Activated naive CD8-positive, alpha-beta T cell treated with anti-CD3 and anti-CD28 coated beads for 36 hours (primary cell): ENCODE measurements at regions not wholly inside any gene's neighbourhood (a gene's known extent, or its start where the extent isn't known, plus 50 kb on each side); places are given as distances from the start of the nearest gene placed in this dataset.
"Not testable (repeated sequence)": the region's sequence is repeated elsewhere in the genome, so short reads cannot be mapped to it uniquely, and the experiment has no call there.

Experiments
- DNase-seq: peaks from one replicate; pipeline ENCODE4 v3.0.0; 2021
- H3K27ac Mint-ChIP-seq: one replicate; pipeline ENCODE4 v1.8.0; 2022; ENCODE audit warnings: mild to moderate bottlenecking, moderate library complexity, mixed read lengths
- H3K27me3 Mint-ChIP-seq: one replicate; pipeline ENCODE4 v1.8.0; 2022; ENCODE audit warnings: mild to moderate bottlenecking, mixed read lengths
- H3K36me3 Mint-ChIP-seq: one replicate; pipeline ENCODE4 v1.8.0; 2021; ENCODE audit warnings: mild to moderate bottlenecking, mixed read lengths
- H3K4me1 Mint-ChIP-seq: one replicate; pipeline ENCODE4 v1.8.0; 2021; ENCODE audit warnings: mixed read lengths
- H3K4me3 Mint-ChIP-seq: one replicate; pipeline ENCODE4 v1.8.0; 2022; ENCODE audit warnings: mild to moderate bottlenecking, moderate library complexity, mixed read lengths
- H3K9me3 Mint-ChIP-seq: one replicate; pipeline ENCODE4 v1.8.0; 2022; ENCODE audit warnings: mixed read lengths

GRCh38 chr5:21391506-21391905 lies 1403.5 kb upstream of the CDH18 start:
- no peaks in the 10 kb centered on the region for H3K36me3 Mint-ChIP-seq
- DNase-seq: no peak
- H3K4me1 Mint-ChIP-seq: no peaks in the 10 kb centered on the region
- H3K4me3 Mint-ChIP-seq: no peak overlapping the region
- no peaks in the 10 kb centered on the region for H3K27me3 Mint-ChIP-seq
- H3K9me3 Mint-ChIP-seq: no peaks in the 10 kb centered on the region
- H3K27ac Mint-ChIP-seq: no peak overlapping the region

GRCh38 chr5:21360754-21361153 lies 1372.8 kb upstream of the CDH18 start:
- not testable (repeated sequence) for H3K27ac Mint-ChIP-seq

DNA sequence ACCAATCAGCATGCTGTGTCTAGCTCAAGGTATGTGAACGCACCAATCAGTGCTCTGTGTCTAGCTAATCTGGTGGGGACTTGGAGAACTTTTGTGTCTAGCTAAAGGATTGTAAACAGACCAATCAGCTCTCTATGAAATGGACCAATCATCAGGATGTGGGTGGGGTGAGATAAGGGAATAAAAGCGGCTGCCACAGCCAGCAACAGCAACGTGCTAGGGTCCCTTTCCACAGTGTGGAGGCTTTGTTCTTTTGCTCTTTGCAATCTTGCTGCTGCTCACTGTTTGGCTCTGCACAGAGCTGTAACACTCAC lies 1353.9 kb upstream of the CDH18 start:
- H3K4me3 Mint-ChIP-seq: peak overlapping the region; percentile 60
- not testable (repeated sequence) for H3K36me3 Mint-ChIP-seq, H3K9me3 Mint-ChIP-seq, H3K27me3 Mint-ChIP-seq, H3K27ac Mint-ChIP-seq, H3K4me1 Mint-ChIP-seq
- peak; percentile 2 for DNase-seq

More at GRCh38 chr5:21360754-21361153, 1372.8 kb upstream of the CDH18 start:
- H3K4me1 Mint-ChIP-seq, DNase-seq, H3K9me3 Mint-ChIP-seq, H3K4me3 Mint-ChIP-seq, H3K36me3 Mint-ChIP-seq, H3K27me3 Mint-ChIP-seq: not testable (repeated sequence)

DNA sequence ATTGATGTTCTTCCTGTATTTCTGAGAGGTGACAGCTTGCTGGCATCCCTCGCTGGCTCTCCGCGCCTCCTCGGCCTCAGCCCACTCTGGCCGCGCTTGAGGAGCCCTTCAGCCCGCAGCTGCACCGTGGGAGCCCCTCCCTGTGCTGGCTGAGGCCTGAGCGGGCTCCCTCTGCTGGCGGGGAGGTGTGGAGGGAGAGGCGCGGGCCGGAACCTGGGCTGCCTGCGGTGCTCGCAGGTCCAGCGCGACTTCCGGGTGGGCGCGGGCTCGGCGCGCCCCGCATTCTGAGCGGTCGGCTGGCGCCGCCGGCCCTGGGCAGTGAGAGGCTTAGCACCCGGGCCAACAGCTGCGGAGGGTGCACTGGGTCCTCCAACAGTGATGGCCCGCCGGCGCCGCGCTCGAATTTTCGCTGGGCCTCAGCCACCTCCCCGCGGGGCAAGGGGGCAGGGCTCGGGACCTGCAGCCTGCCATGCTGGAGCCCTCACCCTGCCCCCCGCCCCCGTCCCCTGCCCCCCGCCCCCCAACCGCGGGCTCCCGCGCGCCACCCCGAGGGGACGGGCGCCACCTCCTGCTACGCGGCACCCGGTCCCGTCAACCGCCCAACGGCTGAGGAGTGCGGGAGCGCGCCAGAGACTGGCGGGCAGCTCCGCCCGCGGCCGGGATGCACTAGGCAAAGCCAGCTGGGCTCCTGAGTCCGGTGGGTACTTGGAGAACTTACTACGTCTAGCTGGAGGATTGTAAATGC lies 1353.4 kb upstream of the CDH18 start:
- not testable (repeated sequence) for H3K27me3 Mint-ChIP-seq, H3K9me3 Mint-ChIP-seq, H3K27ac Mint-ChIP-seq, H3K4me1 Mint-ChIP-seq, H3K36me3 Mint-ChIP-seq
- peak; percentile 2 for DNase-seq
- peak overlapping the region; percentile 60 for H3K4me3 Mint-ChIP-seq

DNA sequence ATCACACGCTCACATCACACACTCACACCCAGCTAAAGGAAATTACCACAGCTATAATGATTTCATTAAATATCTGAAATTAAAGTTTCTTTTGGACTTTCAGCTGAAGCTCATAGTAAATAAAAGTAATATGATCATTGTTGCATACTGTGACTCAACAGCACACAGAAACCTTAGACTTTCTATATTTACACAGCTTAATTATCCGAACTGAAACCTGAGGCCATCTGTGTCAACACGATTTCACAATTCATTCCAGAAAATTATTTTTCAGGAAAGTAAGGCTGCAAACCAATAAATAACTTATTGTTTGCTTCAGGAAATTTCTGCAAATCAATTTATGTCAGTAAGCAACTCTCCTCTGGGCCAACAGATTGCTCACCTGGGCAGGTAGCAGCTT lies 1352.2 kb upstream of the CDH18 start:
- H3K9me3 Mint-ChIP-seq, DNase-seq, H3K4me3 Mint-ChIP-seq, H3K27ac Mint-ChIP-seq, H3K27me3 Mint-ChIP-seq, H3K36me3 Mint-ChIP-seq, H3K4me1 Mint-ChIP-seq: not testable (repeated sequence)

GRCh38 chr5:21336478-21336877 lies 1348.5 kb upstream of the CDH18 start:
- H3K27ac Mint-ChIP-seq, H3K27me3 Mint-ChIP-seq, DNase-seq, H3K36me3 Mint-ChIP-seq, H3K4me3 Mint-ChIP-seq, H3K9me3 Mint-ChIP-seq, H3K4me1 Mint-ChIP-seq: not testable (repeated sequence)

GRCh38 chr5:21315376-21315775 lies 1327.4 kb upstream of the CDH18 start:
- H3K27me3 Mint-ChIP-seq, H3K36me3 Mint-ChIP-seq, H3K4me3 Mint-ChIP-seq, H3K27ac Mint-ChIP-seq, DNase-seq, H3K4me1 Mint-ChIP-seq, H3K9me3 Mint-ChIP-seq: not testable (repeated sequence)

- not testable (repeated sequence) for H3K9me3 Mint-ChIP-seq, H3K27ac Mint-ChIP-seq, H3K4me3 Mint-ChIP-seq, H3K27me3 Mint-ChIP-seq, DNase-seq, H3K4me1 Mint-ChIP-seq, H3K36me3 Mint-ChIP-seq
Measured at GRCh38 chr5:21301205-21301604, 1313.2 kb upstream of the CDH18 start.

DNA sequence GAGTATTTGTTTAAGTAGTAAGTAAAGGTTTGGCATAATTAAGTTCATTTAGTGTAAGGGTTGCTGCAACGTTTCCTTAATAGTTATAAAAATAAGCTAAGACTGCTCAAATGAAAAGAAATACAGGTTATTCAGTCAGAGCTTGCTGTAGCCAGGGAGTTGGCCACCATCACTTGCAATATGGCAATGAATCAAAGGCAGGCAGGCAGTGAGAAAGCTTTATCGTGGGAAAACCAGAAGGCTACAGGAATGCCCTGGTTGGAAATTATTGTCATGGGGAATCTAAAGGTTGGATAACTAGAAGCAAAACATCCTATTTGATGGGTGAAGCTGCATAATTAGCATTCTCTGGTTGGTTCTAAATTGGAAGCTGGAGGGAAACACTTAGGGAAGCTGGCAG lies 1286.4 kb upstream of the CDH18 start:
- H3K27ac Mint-ChIP-seq, H3K4me3 Mint-ChIP-seq, H3K4me1 Mint-ChIP-seq, H3K9me3 Mint-ChIP-seq, H3K36me3 Mint-ChIP-seq, H3K27me3 Mint-ChIP-seq, DNase-seq: not testable (repeated sequence)

DNA sequence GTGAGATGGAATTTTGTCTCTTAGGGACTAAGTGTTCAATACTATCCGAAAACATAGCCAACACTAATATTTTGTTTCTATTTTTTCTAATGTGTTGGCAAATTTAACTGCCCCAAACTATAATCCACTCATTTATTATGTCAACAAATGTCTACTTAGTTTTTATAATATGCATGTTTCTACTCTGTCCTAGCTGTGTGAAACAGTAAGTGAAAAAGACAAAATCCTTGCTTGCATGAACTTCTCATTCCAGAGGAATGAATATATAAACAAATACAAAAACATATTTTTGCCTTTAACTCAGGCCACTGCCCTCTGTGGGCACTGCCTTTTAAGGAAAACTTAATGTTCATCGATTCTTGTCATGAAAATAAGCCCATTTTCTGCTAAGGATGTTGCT lies 1275.4 kb upstream of the CDH18 start:
- Mint-ChIP-seq H3K4me1 (no peaks in the 10 kb centered on the region), H3K4me3 (no peak overlapping the region), H3K27me3 (no peaks in the 10 kb centered on the region), H3K9me3 (peaks cover 6% of the 10 kb centered on the region), H3K27ac (no peak overlapping the region), H3K36me3 (no peaks in the 10 kb centered on the region)
- no peak for DNase-seq

GRCh38 chr5:21254161-21254560 lies 1266.2 kb upstream of the CDH18 start:
- DNase-seq: no peak
- H3K4me1 Mint-ChIP-seq: no peaks in the 10 kb centered on the region
- H3K9me3 Mint-ChIP-seq: peaks cover 5% of the 10 kb centered on the region
- H3K4me3 Mint-ChIP-seq: no peak overlapping the region
- H3K36me3 Mint-ChIP-seq: no peaks in the 10 kb centered on the region
- H3K27ac Mint-ChIP-seq: no peak overlapping the region
- no peaks in the 10 kb centered on the region for H3K27me3 Mint-ChIP-seq

DNA sequence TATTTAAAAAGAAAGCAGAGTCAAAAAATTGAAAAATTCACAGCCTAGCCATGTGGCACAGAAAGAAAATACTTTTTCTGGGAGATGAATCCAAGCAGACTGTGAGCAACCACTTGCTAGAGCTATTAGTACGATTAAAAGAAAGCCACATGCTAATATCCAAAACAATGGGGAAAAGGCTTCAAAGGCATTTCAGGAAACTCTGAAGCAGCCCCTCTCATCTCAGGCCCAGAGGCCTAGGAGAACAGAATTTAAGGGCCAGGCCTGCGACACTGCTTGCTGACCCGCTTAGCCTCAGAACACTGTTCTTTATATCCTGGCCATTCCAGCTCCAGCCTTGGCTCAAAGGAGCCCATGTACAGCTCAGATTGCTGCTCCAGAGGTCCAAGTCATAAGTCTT lies 1257.0 kb upstream of the CDH18 start:
- Mint-ChIP-seq H3K36me3 (no peaks in the 10 kb centered on the region), H3K27me3 (no peaks in the 10 kb centered on the region), H3K4me1 (no peaks in the 10 kb centered on the region), H3K4me3 (no peak overlapping the region), H3K9me3 (peaks cover under 1% of the 10 kb centered on the region), H3K27ac (no peak overlapping the region)
- no peak for DNase-seq

DNA sequence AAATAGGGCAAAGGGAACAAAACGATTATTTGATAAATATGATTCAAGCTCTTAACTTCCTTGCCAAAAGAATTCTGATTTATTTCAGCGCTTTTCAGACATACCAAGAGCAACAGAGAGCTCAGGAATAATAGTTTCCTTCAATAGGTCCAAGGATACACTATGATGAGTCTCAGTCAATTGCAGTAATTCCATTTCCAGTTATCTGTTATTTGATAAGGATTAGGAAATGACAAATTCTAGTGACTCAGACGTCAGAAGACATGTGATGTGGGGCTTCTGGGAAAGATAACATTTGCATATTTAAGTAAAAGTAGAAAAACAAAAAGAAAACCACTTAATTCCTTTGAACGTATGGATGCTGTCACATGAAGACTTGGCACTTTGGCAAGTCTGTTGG lies 1250.8 kb upstream of the CDH18 start:
- H3K27ac Mint-ChIP-seq: no peak overlapping the region
- H3K4me1 Mint-ChIP-seq: no peaks in the 10 kb centered on the region
- H3K27me3 Mint-ChIP-seq: no peaks in the 10 kb centered on the region
- DNase-seq: no peak
- no peak overlapping the region for H3K4me3 Mint-ChIP-seq
- no peaks in the 10 kb centered on the region for H3K36me3 Mint-ChIP-seq
- H3K9me3 Mint-ChIP-seq: peaks cover 1% of the 10 kb centered on the region

DNA sequence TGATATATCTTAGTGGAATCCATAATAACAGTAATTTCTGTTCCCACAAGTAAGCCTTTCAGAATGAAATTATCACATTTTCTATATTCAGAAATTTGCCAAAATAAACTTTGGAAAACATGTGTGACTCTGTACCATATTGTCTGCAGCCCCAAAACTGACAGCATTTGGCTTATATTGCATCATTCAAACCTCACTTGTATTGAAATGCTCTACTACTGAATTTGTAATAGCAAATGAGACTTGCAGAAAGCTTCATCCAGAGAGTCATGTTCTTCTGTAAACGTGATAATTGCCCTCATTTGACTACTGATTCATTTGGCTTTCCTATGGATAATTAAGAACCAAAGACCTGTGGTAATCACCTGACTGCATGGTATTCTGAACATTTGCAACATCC lies 1249.5 kb upstream of the CDH18 start:
- H3K9me3 Mint-ChIP-seq: peaks cover 3% of the 10 kb centered on the region
- H3K4me3 Mint-ChIP-seq: no peak overlapping the region

GRCh38 chr5:21236971-21237427 lies 1249.0 kb upstream of the CDH18 start:
- H3K27me3 Mint-ChIP-seq: no peaks in the 10 kb centered on the region
- no peak overlapping the region for H3K27ac Mint-ChIP-seq
- H3K4me1 Mint-ChIP-seq: no peaks in the 10 kb centered on the region
- H3K36me3 Mint-ChIP-seq: no peaks in the 10 kb centered on the region
- DNase-seq: no peak
- H3K9me3 Mint-ChIP-seq: peaks cover 3% of the 10 kb centered on the region
- H3K4me3 Mint-ChIP-seq: no peak overlapping the region

More for the DNA sequence above, 1249.5 kb upstream of the CDH18 start:
- Mint-ChIP-seq H3K27me3 (no peaks in the 10 kb centered on the region), H3K4me1 (no peaks in the 10 kb centered on the region), H3K36me3 (no peaks in the 10 kb centered on the region), H3K27ac (no peak overlapping the region)
- no peak for DNase-seq

- Mint-ChIP-seq H3K27ac (no peak overlapping the region), H3K4me1 (no peaks in the 10 kb centered on the region), H3K36me3 (no peaks in the 10 kb centered on the region), H3K9me3 (peaks cover 3% of the 10 kb centered on the region), H3K4me3 (no peak overlapping the region), H3K27me3 (no peaks in the 10 kb centered on the region)
- DNase-seq: no peak
Measured at GRCh38 chr5:21236104-21236503, 1248.1 kb upstream of the CDH18 start.
